SU-DHL-6 (cell line): ENCODE measurements at regions not wholly inside any gene's neighbourhood (a gene's known extent, or its start where the extent isn't known, plus 50 kb on each side); places are given as distances from the start of the nearest gene placed in this dataset.

Source experiments
- H2AFZ ChIP-seq: fragments of 200-600 bp; sonication (generic); 2 replicates; pipeline ENCODE4 v1.6.1; 2014; ENCODE audit warnings: low read depth, mild to moderate bottlenecking, moderate library complexity, mixed read lengths, antibody characterized with exemption, low read length; ENCODE audit not compliant: severe bottlenecking
- H3F3A ChIP-seq: fragments of 200-600 bp; shearing (Covaris generic); 2 replicates; pipeline ENCODE4 v1.6.0; 2016; ENCODE audit warnings: antibody characterized with exemption, mild to moderate bottlenecking; ENCODE audit not compliant: insufficient read depth
- H3K27ac ChIP-seq: fragments of 200-600 bp; sonication (generic); 2 replicates; pipeline ENCODE4 v1.5.1; 2016; ENCODE audit warnings: low read depth, mild to moderate bottlenecking, low read length, moderate library complexity, mixed read lengths
- H3K27me3 ChIP-seq: fragments of 200-600 bp; sonication (generic), shearing (Covaris generic); 2 replicates; pipeline ENCODE4 v1.6.0; 2014; ENCODE audit warnings: mild to moderate bottlenecking, low read length
- H3K36me3 ChIP-seq: fragments of 200-600 bp; sonication (generic); 2 replicates; pipeline ENCODE4 v1.6.1; 2014; ENCODE audit warnings: mild to moderate bottlenecking, low read length, mixed read lengths
- H3K4me2 ChIP-seq: fragments of 300-600, 200-600 bp; shearing (Covaris generic), sonication (generic); 2 replicates; pipeline ENCODE4 v1.6.0; 2014; ENCODE audit warnings: low read length, low read depth, mild to moderate bottlenecking; ENCODE audit not compliant: poor library complexity, severe bottlenecking
- H3K4me3 ChIP-seq: fragments of 200-600 bp; sonication (generic); 2 replicates; pipeline ENCODE4 v1.5.1; 2014; ENCODE audit warnings: antibody characterized with exemption, low read length, mild to moderate bottlenecking, mixed read lengths; ENCODE audit not compliant: insufficient read depth, poor library complexity, severe bottlenecking
- H3K79me2 ChIP-seq: fragments of 200-600 bp; sonication (generic); 2 replicates; pipeline ENCODE4 v1.6.1; 2014; ENCODE audit warnings: mild to moderate bottlenecking, low read length, moderate library complexity; ENCODE audit not compliant: insufficient read depth
- H3K9ac ChIP-seq: fragments of 200-600 bp; sonication (generic); 2 replicates; pipeline ENCODE4 v1.7.0; 2014; ENCODE audit warnings: mild to moderate bottlenecking, low read length
- H3K9me2 ChIP-seq: fragments of 200-600 bp; sonication (generic); replicated peaks from 2 replicates; pipeline ENCODE4 v1.6.1; 2014; ENCODE audit warnings: low read length; ENCODE audit not compliant: insufficient read depth
- H3K9me3 ChIP-seq: fragments of 200-600 bp; sonication (generic); 2 replicates; pipeline ENCODE4 v1.6.1; 2014; ENCODE audit warnings: low read length, mixed read lengths; ENCODE audit not compliant: insufficient read depth
- H4K20me1 ChIP-seq: fragments of 200-600 bp; sonication (generic); 2 replicates; pipeline ENCODE4 v1.6.1; 2014; ENCODE audit warnings: low read depth, mild to moderate bottlenecking, antibody characterized with exemption, low read length, moderate library complexity, mixed read lengths
- EZH2phosphoT487 ChIP-seq: fragments of 200-600 bp; sonication (generic), shearing (Covaris generic); conservative IDR thresholded peaks from 2 replicates; pipeline ENCODE4 v1.6.1; 2018; ENCODE audit warnings: mild to moderate bottlenecking, antibody characterized with exemption, low read length, moderate library complexity, mixed read lengths
- TF ChIP-seq, protein P1 (sequence below): fragments of 200-600 bp; sonication (generic); IDR thresholded peaks from one replicate; pipeline ENCODE4 v1.5.1; 2017; ENCODE audit warnings: antibody characterized with exemption, mild to moderate bottlenecking, low read length, moderate library complexity; ENCODE audit not compliant: insufficient read depth, poor library complexity, severe bottlenecking

DNA sequence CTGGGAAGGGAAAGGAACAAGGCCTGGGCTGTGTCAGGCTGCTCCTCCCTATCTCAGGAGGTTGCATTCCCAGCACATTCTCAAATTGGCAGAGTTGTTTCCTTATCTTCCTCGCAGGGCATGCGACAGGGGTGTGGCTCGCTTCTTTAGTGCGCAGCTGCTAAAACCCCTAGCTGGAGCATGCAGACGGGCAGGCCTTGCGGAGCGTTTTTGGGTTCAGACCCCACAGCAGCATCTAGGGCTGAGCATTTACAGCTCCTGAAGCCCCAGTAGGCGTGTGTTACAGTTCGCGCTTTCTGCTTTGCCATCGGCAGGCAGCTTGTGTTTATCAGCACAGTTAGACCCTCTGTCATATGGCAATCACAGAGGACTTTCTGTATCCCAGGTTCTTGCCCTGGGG, 392.4 kb downstream of the TECRL start:
- Histone ChIP-seq H3K27ac (no peak overlapping the region), H3K9ac (no peak overlapping the region), H2AFZ (no peak overlapping the region), H3F3A (no peaks in the 10 kb centered on the region), H3K27me3 (no peaks in the 10 kb centered on the region), H3K36me3 (no peaks in the 10 kb centered on the region), H3K79me2 (no peaks in the 10 kb centered on the region), H3K9me2 (no peaks in the 10 kb centered on the region), H3K4me2 (no peak overlapping the region), H3K9me3 (no peaks in the 10 kb centered on the region), H4K20me1 (no peaks in the 10 kb centered on the region), H3K4me3 (no peak overlapping the region)
- TF ChIP-seq EZH2phosphoT487: no peak
- TF ChIP-seq, protein P1, sequence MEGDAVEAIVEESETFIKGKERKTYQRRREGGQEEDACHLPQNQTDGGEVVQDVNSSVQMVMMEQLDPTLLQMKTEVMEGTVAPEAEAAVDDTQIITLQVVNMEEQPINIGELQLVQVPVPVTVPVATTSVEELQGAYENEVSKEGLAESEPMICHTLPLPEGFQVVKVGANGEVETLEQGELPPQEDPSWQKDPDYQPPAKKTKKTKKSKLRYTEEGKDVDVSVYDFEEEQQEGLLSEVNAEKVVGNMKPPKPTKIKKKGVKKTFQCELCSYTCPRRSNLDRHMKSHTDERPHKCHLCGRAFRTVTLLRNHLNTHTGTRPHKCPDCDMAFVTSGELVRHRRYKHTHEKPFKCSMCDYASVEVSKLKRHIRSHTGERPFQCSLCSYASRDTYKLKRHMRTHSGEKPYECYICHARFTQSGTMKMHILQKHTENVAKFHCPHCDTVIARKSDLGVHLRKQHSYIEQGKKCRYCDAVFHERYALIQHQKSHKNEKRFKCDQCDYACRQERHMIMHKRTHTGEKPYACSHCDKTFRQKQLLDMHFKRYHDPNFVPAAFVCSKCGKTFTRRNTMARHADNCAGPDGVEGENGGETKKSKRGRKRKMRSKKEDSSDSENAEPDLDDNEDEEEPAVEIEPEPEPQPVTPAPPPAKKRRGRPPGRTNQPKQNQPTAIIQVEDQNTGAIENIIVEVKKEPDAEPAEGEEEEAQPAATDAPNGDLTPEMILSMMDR: no peak

- Histone ChIP-seq H3F3A (no peaks in the 10 kb centered on the region), H3K27me3 (no peaks in the 10 kb centered on the region), H3K4me3 (no peak overlapping the region), H3K9me2 (no peaks in the 10 kb centered on the region), H3K36me3 (no peaks in the 10 kb centered on the region), H3K27ac (no peak overlapping the region), H3K79me2 (no peaks in the 10 kb centered on the region), H3K9ac (no peak overlapping the region), H3K9me3 (no peaks in the 10 kb centered on the region), H4K20me1 (no peaks in the 10 kb centered on the region), H3K4me2 (no peak overlapping the region), H2AFZ (no peak overlapping the region)
- TF ChIP-seq EZH2phosphoT487: no peak
- TF ChIP-seq, protein P1: no peak
Observed at GRCh38 chr4:64014647-64015046, 394.6 kb downstream of the TECRL start.

- Histone ChIP-seq H3K27ac (no peak overlapping the region), H3K27me3 (no peaks in the 10 kb centered on the region), H3K9me2 (no peaks in the 10 kb centered on the region), H3K9ac (no peak overlapping the region), H3K79me2 (no peaks in the 10 kb centered on the region), H4K20me1 (no peaks in the 10 kb centered on the region), H3K4me2 (no peak overlapping the region), H3F3A (no peaks in the 10 kb centered on the region), H3K36me3 (no peaks in the 10 kb centered on the region), H3K9me3 (no peaks in the 10 kb centered on the region), H3K4me3 (no peak overlapping the region), H2AFZ (no peak overlapping the region)
- TF ChIP-seq, protein P1: no peak
- TF ChIP-seq EZH2phosphoT487: no peak
Observed at GRCh38 chr4:64001229-64001898, 407.9 kb downstream of the TECRL start.
